Ectodermal cell (in vitro differentiated cells): ENCODE measurements at regions not wholly inside any gene's neighbourhood (a gene's known extent, or its start where the extent isn't known, plus 50 kb on each side); places are given as distances from the start of the nearest gene placed in this dataset.

Experiments
- H3K27ac ChIP-seq: 2 replicates; pipeline ENCODE4 v1.7.0; 2013; ENCODE audit warnings: mild to moderate bottlenecking, low read depth, low read length; ENCODE audit not compliant: insufficient read depth, poor library complexity, severe bottlenecking
- H3K27me3 ChIP-seq: 2 replicates; pipeline ENCODE4 v1.7.0; 2013; ENCODE audit warnings: mild to moderate bottlenecking, low read length; ENCODE audit not compliant: insufficient read depth, control insufficient read depth, poor library complexity, severe bottlenecking
- H3K36me3 ChIP-seq: one replicate; pipeline ENCODE4 v1.7.0; 2013; ENCODE audit warnings: low read length; ENCODE audit not compliant: control insufficient read depth, insufficient read depth
- H3K4me1 ChIP-seq: one replicate; pipeline ENCODE4 v1.7.0; 2013; ENCODE audit warnings: low read length; ENCODE audit not compliant: control insufficient read depth, insufficient read depth
- H3K4me3 ChIP-seq: 2 replicates; pipeline ENCODE4 v1.7.0; 2013; ENCODE audit warnings: low read depth, low read length, control low read depth; ENCODE audit not compliant: insufficient read depth
- H3K9me3 ChIP-seq: 2 replicates; pipeline ENCODE4 v1.7.0; 2013; ENCODE audit warnings: mild to moderate bottlenecking, low read length, moderate library complexity; ENCODE audit not compliant: control insufficient read depth
- WGBS, 2 experiments: methylation state at CpG; one replicate each; pipeline ENCODE4 v1.1.7; 2013; ENCODE audit warnings: missing lambda C conversion rate in 2 of 2; 5-methylcytosine and 5-hydroxymethylcytosine counted together

DNA sequence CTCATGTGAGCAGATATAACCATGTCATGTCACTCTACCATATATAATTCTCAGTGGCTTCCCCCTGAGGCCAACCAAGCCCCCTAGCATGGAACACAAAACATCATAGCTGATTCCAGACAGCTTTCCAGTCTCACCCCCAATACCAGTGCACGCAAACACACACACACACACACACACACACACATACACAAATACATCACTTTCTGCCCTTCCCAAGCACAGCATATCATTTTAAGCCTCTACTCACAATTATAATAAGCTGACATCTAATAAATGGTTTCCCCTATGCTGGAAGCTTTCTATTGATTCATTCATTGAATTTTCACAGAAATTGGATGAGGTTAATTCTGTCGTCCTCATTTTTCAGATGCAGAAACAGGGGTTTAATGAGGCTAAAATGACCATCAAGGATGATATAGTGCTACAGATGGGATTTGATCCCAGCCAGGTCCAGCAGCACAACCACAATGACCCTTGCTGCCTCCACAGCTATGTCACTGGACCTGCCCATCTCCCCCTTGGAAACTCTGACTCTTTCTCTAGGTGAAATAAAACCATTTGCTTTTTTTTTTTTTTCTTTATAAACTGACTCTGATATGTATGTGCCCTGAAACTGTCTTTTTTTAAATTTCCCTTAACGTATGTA lies 131.1 kb downstream of the TMEM114 start:
- H3K4me1 ChIP-seq, result no peaks in the 10 kb centered on the region
- WGBS, 2 experiments, result 79 to 80% methylated on average over 3 of the region's 3 CpGs
- no peaks in the 10 kb centered on the region for H3K9me3 ChIP-seq
- H3K4me3 ChIP-seq, result no peak overlapping the region
- H3K27ac ChIP-seq, result no peak overlapping the region
- no peaks in the 10 kb centered on the region for H3K36me3 ChIP-seq
- H3K27me3 ChIP-seq, result no peaks in the 10 kb centered on the region

DNA sequence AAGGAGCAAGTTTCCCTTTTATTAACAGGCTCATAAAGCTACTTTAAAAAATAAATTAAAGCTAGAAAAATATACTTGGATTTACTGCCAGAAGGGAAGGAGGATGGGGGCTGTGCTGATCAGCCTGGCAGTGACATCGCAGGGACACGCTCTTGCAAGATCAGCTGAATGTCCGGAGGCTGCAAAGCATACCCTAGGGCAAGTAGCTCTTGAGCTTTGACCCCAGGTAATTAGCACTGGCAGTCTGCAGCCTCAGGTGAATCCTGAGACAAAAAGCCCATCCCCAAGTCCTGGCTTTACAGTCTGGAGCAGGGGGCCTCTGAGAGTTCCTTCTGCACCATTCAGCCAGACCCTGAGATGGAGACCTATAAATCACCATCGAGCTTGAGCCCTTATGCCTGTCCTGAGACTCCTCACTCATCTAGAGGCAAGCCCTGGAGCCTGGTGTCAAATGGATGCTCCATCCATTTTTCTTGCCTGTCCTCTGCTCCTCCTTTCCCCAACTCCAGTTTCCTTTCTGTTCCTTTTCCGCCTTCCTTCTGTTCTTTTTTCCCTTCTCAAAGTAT lies 131.7 kb downstream of the TMEM114 start:
- no peak overlapping the region for H3K4me3 ChIP-seq
- H3K4me1 ChIP-seq, result no peaks in the 10 kb centered on the region

DNA sequence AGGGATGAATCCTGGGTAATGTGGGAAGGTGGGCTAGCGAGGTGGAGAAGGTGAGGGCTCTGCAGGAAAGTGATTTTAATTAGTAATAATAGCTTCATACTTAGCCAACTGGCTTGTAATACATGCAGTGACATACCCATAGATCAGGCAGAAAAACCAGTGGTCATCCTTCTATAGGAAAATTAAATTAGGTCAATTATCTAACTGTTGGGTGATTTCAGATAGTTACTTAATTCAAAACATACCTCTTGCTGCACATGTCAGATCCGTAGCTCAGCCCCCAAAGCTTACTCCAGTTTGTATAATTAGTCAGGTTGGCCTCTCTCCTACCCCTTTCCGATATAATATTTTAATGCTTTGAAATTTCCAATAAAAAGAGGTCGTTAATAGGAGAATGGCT lies 137.0 kb downstream of the TMEM114 start:
- no peaks in the 10 kb centered on the region for H3K4me1 ChIP-seq
- H3K4me3 ChIP-seq, result no peak overlapping the region
- 90 to 100% methylated on average over 1 to 4 of the region's 4 CpGs for WGBS, 2 experiments
- no peaks in the 10 kb centered on the region for H3K27me3 ChIP-seq
- no peaks in the 10 kb centered on the region for H3K36me3 ChIP-seq
- H3K27ac ChIP-seq, result no peak overlapping the region
- no peaks in the 10 kb centered on the region for H3K9me3 ChIP-seq

More for the DNA sequence above, 131.7 kb downstream of the TMEM114 start:
- H3K9me3 ChIP-seq, result no peaks in the 10 kb centered on the region
- H3K27me3 ChIP-seq, result no peaks in the 10 kb centered on the region
- no peak overlapping the region for H3K27ac ChIP-seq
- 91% methylated on average over 5 of the region's 5 CpGs for WGBS, 2 experiments
- H3K36me3 ChIP-seq, result no peaks in the 10 kb centered on the region

DNA sequence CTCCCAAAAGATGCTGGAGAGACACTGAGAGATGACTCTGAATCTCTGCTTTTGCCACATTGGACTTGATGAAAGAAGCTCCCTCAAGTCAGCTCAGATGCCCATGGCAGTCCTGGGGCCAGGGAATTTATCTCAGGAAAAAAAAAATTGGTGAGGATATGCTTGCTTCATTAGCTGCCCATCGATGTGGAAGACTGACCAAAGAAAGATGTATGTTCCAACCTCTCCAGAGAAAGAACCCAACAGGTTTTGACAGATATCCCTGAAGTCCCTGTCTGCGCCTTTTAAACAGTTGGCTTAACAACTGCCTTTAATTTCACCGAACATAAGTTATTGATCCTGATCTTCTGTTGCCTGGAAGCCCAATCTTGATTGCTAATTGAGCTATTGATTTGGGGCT lies 137.4 kb downstream of the TMEM114 start:
- Histone ChIP-seq H3K9me3 (no peaks in the 10 kb centered on the region), H3K27me3 (no peaks in the 10 kb centered on the region), H3K27ac (no peak overlapping the region), H3K4me1 (no peaks in the 10 kb centered on the region), H3K4me3 (no peak overlapping the region), H3K36me3 (no peaks in the 10 kb centered on the region)
- WGBS, 2 experiments, result 70 to 86% methylated on average over 3 of the region's 3 CpGs

DNA sequence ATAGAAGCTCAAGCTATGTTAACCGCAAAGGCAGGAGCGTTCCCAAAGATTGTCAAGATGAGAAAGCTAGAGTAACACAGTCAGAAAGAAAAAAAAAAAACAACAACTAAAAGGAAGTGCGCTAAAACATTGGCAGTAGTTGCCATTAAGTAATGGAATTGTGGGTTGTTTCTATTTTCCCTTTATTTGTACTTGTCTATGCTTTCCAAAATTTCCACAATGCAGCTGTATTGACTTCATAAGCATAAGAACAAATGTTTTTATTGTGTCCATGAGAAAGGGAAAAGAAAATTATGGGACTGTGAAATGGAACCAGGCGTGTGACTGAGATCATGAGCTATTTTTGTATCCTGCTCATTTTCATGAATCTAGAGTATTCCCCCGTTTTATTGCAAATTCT lies 153.4 kb downstream of the TMEM114 start:
- Histone ChIP-seq H3K27ac (no peak overlapping the region), H3K4me3 (no peak overlapping the region), H3K4me1 (no peaks in the 10 kb centered on the region), H3K36me3 (no peaks in the 10 kb centered on the region), H3K27me3 (no peaks in the 10 kb centered on the region), H3K9me3 (no peaks in the 10 kb centered on the region)
- 95 to 100% methylated on average over 4 to 5 of the region's 5 CpGs for WGBS, 2 experiments

DNA sequence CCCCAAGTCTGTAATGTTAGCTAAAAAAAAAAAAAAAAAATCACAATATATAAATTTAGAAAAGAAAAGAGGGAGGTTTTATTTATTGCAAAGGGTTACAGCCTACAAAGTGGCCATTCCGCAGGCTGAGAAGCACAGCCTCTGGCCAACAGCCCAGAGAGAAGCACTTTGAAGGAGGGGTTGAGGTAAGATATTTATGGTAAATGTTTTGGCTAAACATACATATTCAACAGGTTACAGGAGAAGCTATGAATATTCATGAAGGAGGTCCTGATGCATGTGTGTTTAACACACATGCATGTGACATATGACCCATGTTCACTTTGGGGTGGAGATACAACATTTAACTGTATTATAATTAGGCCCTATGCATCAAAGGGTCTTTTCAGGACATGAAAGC lies 158.5 kb downstream of the TMEM114 start:
- H3K27me3 ChIP-seq, result no peaks in the 10 kb centered on the region
- no peak overlapping the region for H3K27ac ChIP-seq
- H3K9me3 ChIP-seq, result no peaks in the 10 kb centered on the region
- no peaks in the 10 kb centered on the region for H3K4me1 ChIP-seq
- no peaks in the 10 kb centered on the region for H3K36me3 ChIP-seq
- H3K4me3 ChIP-seq, result no peak overlapping the region
- WGBS, 2 experiments, result 92 to 100% methylated on average over 1 of the region's 1 CpG

DNA sequence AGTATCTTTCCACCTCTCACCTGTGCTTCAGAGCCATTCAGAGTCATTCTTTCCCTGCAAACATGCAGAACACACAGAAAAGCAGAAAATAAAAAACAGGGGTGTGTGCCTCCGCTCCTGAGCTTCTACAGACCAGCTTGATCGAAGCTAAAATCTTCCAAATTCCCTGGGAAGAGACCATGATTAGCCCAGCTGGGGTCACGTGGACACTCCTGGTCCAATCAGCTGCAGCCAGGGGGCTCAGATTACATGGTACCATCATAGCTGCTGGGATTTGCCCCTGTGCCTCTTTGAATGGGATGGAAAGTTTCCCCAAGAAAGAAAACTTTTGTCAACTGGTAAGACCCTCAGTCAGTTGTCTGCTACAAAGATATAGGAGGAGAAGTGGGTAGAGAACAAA lies 159.9 kb downstream of the TMEM114 start:
- Histone ChIP-seq H3K4me3 (no peak overlapping the region), H3K4me1 (no peaks in the 10 kb centered on the region), H3K27me3 (no peaks in the 10 kb centered on the region), H3K9me3 (no peaks in the 10 kb centered on the region), H3K27ac (no peak overlapping the region), H3K36me3 (no peaks in the 10 kb centered on the region)
- WGBS, 2 experiments, result 90 to 95% methylated on average over 3 of the region's 3 CpGs

DNA sequence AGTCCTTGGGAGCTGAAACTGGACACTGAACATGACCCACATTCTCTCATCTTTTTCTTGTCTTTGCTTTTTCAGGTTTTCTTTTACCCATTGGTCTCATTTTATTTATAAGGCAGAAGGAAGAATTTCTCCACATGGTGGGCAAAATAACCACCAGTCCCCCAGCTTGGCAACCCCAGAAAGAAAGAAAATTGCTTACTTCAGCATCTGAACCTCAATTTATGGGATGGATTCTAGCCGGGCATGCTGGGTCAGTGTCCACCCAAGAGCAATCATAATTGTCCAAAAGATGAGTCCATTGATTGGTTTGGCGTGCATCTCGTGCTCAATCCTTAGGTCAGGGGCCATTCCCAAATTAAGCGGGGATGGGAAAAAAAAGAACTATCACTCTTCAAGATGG lies 163.7 kb downstream of the TMEM114 start:
- Histone ChIP-seq H3K9me3 (no peaks in the 10 kb centered on the region), H3K27ac (no peak overlapping the region), H3K36me3 (no peaks in the 10 kb centered on the region), H3K4me3 (no peak overlapping the region), H3K4me1 (no peaks in the 10 kb centered on the region), H3K27me3 (no peaks in the 10 kb centered on the region)
- WGBS, 2 experiments, result 95 to 96% methylated on average over 4 of the region's 4 CpGs

DNA sequence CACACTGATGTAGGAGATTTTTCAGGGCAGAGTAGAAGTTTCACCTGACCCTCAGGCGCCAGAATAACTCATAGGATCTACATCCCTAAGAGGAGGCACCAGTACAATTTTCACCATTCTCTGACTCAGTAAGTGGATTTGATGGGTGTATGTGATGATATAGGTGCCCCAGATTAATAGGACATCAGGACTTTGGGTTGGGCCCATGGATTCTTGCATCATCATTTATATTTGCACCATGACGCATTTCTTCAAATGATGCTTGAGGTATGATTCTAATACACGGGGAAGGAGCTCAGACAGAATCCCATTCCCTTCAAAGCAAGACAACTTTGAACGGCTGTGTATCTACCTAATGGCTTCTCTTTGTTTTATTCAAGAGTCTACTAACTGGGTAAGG lies 173.2 kb downstream of the TMEM114 start:
- Histone ChIP-seq H3K4me3 (no peak overlapping the region), H3K27me3 (no peaks in the 10 kb centered on the region), H3K4me1 (no peaks in the 10 kb centered on the region), H3K27ac (no peak overlapping the region), H3K9me3 (no peaks in the 10 kb centered on the region), H3K36me3 (no peaks in the 10 kb centered on the region)
- WGBS, 2 experiments, result 94 to 97% methylated on average over 4 of the region's 4 CpGs

DNA sequence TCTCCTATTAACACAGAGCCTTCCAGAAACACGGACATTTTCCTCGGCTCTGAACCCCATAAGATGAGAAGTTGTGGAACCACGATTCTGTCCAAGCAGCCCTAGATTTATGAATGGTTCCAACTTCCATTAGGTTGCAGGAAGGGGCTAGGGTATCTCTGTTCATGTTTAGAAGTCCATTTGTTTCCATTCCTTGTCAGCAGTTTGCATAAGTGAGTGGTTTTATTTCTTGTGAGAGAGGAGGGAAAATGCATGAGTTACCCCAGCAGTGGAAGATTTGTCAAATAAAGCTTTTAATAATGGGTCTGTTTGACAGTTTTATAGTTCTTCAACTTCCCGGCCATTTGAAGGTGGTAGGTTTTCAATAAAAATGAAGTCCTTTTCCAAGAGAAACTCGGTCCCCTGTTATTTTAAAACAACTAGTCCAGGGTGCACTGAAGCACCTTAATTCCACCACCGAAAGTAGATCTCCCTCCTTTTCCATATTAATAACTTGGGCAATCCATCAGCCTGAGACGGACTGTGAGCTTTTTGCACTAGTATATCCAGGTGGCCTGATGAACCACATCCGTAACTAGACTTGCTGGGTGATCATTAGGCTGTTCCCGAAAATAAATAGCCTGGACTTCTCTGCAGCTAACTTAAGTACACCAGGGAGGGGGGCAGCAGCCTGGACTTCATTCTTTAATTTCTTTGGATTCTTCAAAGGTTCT lies 181.3 kb downstream of the TMEM114 start:
- 92% methylated on average over 9 of the region's 9 CpGs for WGBS, 2 experiments
- Histone ChIP-seq H3K4me3 (no peak overlapping the region), H3K27ac (no peak overlapping the region), H3K27me3 (no peaks in the 10 kb centered on the region), H3K9me3 (no peaks in the 10 kb centered on the region), H3K36me3 (no peaks in the 10 kb centered on the region), H3K4me1 (no peaks in the 10 kb centered on the region)
